Thymus (tissue), 11 donors: ENCODE measurements at regions not wholly inside any gene's neighbourhood (a gene's known extent, or its start where the extent isn't known, plus 50 kb on each side); places are given as distances from the start of the nearest gene placed in this dataset.

Experiments
- DNase-seq, 9 donors: peaks; one replicate each; pipeline ENCODE4 v3.0.0-alpha.2; 2013; ENCODE audit warnings: low spot score in 9 of 9, low read depth in 6 of 9, missing footprints in 1 of 9
- H3K27ac ChIP-seq, 2 donors: one replicate each; pipeline ENCODE4 v1.5.1; 2013; ENCODE audit warnings: control low read depth in 1 of 2, low read depth in 1 of 2, low read length in 1 of 2, mild to moderate bottlenecking in 1 of 2, moderate library complexity in 1 of 2
- H3K27me3 ChIP-seq, 2 donors: one replicate each; pipeline ENCODE4 v1.5.1; 2013; ENCODE audit warnings: low read length in 1 of 2; ENCODE audit not compliant: control insufficient read depth in 2 of 2, insufficient read depth in 1 of 2
- H3K36me3 ChIP-seq, 2 donors: one replicate each; pipeline ENCODE4 v1.5.1; 2013; ENCODE audit warnings: low read length in 1 of 2, mild to moderate bottlenecking in 1 of 2, moderate library complexity in 1 of 2; ENCODE audit not compliant: control insufficient read depth in 2 of 2, insufficient read depth in 2 of 2
- H3K4me1 ChIP-seq, 2 donors: one replicate each; pipeline ENCODE4 v1.5.1; 2013; ENCODE audit warnings: low read length in 2 of 2; ENCODE audit not compliant: control insufficient read depth in 2 of 2, insufficient read depth in 2 of 2
- H3K4me3 ChIP-seq, 2 donors: one replicate each; pipeline ENCODE4 v1.5.1; 2013; ENCODE audit warnings: low read length in 2 of 2, control low read depth in 1 of 2, mild to moderate bottlenecking in 1 of 2
- H3K9me3 ChIP-seq, 2 donors: one replicate each; pipeline ENCODE4 v1.5.1; 2013; ENCODE audit warnings: low read length in 1 of 2, mild to moderate bottlenecking in 1 of 2; ENCODE audit not compliant: control insufficient read depth in 2 of 2, insufficient read depth in 1 of 2
- WGBS: extraction: QIAGEN DNeasy Blood & Tissue Kit; methylation state at CpG from one replicate; pipeline ENCODE4 v1.1.7; 2013; 5-methylcytosine and 5-hydroxymethylcytosine counted together
- donor health status: healthy.

GRCh38 chr21:35510957-35511695, 462.0 kb upstream of the RUNX1 start:
- no peaks in the 10 kb centered on the region for H3K27me3 ChIP-seq
- DNase-seq, result no peak
- H3K9me3 ChIP-seq, result no peaks in the 10 kb centered on the region
- H3K27ac ChIP-seq, result no peak overlapping the region
- WGBS, result 90% methylated on average over 6 of the region's 6 CpGs
- no peaks in the 10 kb centered on the region for H3K36me3 ChIP-seq
- H3K4me3 ChIP-seq, result no peak overlapping the region
- peaks cover 3 to 12% of the 10 kb centered on the region in 2 donors for H3K4me1 ChIP-seq

- no peak for DNase-seq
- H3K27me3 ChIP-seq, result no peaks in the 10 kb centered on the region
- H3K4me1 ChIP-seq, result peaks cover 3 to 13% of the 10 kb centered on the region in 2 donors
- no peak overlapping the region for H3K27ac ChIP-seq
- WGBS, result 95% methylated on average over 2 of the region's 2 CpGs
- H3K4me3 ChIP-seq, result no peak overlapping the region
- H3K36me3 ChIP-seq, result no peaks in the 10 kb centered on the region
- H3K9me3 ChIP-seq, result no peaks in the 10 kb centered on the region
Measured at GRCh38 chr21:35510294-35510693, 461.2 kb upstream of the RUNX1 start.

- H3K4me1 ChIP-seq, result peaks cover 7 to 24% of the 10 kb centered on the region in 2 donors
- peak in 1 of 9 donors; percentile 18 for DNase-seq
- peak overlapping the region in 1 of 2 donors; percentile 3 for H3K27ac ChIP-seq
- H3K4me3 ChIP-seq, result no peak overlapping the region
- H3K36me3 ChIP-seq, result no peaks in the 10 kb centered on the region
- WGBS, result 75% methylated on average over 5 of the region's 5 CpGs
- H3K9me3 ChIP-seq, result no peaks in the 10 kb centered on the region
- H3K27me3 ChIP-seq, result no peaks in the 10 kb centered on the region
Measured at GRCh38 chr21:35509001-35509704, 460.1 kb upstream of the RUNX1 start.

GRCh38 chr21:35508139-35508888, 459.2 kb upstream of the RUNX1 start:
- Histone ChIP-seq H3K4me3 (no peak overlapping the region), H3K27me3 (no peaks in the 10 kb centered on the region), H3K36me3 (no peaks in the 10 kb centered on the region), H3K9me3 (no peaks in the 10 kb centered on the region), H3K27ac (no peak overlapping the region), H3K4me1 (peaks cover 12 to 31% of the 10 kb centered on the region in 2 donors)
- peak in 2 of 9 donors; percentile 25 to 49 for DNase-seq
- 74% methylated on average over 8 of the region's 8 CpGs for WGBS

GRCh38 chr21:35507181-35507759, 458.2 kb upstream of the RUNX1 start:
- Histone ChIP-seq H3K27ac (no peak overlapping the region), H3K4me3 (no peak overlapping the region), H3K4me1 (peaks cover 12 to 34% of the 10 kb centered on the region in 2 donors), H3K36me3 (no peaks in the 10 kb centered on the region), H3K27me3 (no peaks in the 10 kb centered on the region), H3K9me3 (no peaks in the 10 kb centered on the region)
- DNase-seq, result no peak
- 90% methylated on average over 4 of the region's 4 CpGs for WGBS

DNA sequence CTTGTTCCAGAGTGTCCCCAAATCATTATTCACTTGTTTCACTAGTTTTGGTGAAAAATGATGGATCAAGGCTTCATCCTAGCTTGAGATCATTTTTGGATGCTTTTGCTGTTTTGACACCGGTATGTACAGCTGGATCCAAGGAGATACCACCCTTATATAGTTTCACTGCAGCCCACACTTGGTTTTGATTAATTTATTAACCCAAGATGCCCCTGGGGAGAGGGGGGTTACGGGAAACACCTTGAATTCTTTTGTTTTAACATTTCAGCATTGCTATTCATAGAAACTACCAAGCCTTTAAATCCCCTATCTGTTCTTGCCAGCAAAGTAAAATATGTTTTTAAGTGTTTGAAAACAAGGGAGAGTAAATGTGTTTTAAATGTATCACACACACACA, 457.7 kb upstream of the RUNX1 start:
- Histone ChIP-seq H3K27me3 (no peaks in the 10 kb centered on the region), H3K4me3 (no peak overlapping the region), H3K4me1 (peaks cover 12 to 34% of the 10 kb centered on the region in 2 donors), H3K9me3 (no peaks in the 10 kb centered on the region), H3K27ac (no peak overlapping the region), H3K36me3 (no peaks in the 10 kb centered on the region)
- no peak for DNase-seq
- 79% methylated on average over 2 of the region's 2 CpGs for WGBS

GRCh38 chr21:35506352-35506751, 457.2 kb upstream of the RUNX1 start:
- WGBS, result 95% methylated on average over 3 of the region's 3 CpGs
- DNase-seq, result no peak
- Histone ChIP-seq H3K9me3 (no peaks in the 10 kb centered on the region), H3K27me3 (no peaks in the 10 kb centered on the region), H3K36me3 (no peaks in the 10 kb centered on the region), H3K4me3 (no peak overlapping the region), H3K4me1 (peaks cover 12 to 34% of the 10 kb centered on the region in 2 donors), H3K27ac (no peak overlapping the region)

GRCh38 chr21:35504951-35505466, 455.9 kb upstream of the RUNX1 start:
- Histone ChIP-seq H3K27ac (peak overlapping the region in 1 of 2 donors; percentile 91), H3K9me3 (no peaks in the 10 kb centered on the region), H3K4me3 (no peak overlapping the region), H3K36me3 (no peaks in the 10 kb centered on the region), H3K27me3 (no peaks in the 10 kb centered on the region), H3K4me1 (peaks cover 9 to 34% of the 10 kb centered on the region in 2 donors)
- WGBS, result 93% methylated on average over 5 of the region's 5 CpGs
- DNase-seq, result no peak
